NT2/D1 (cell line): ENCODE measurements at regions not wholly inside any gene's neighbourhood (a gene's known extent, or its start where the extent isn't known, plus 50 kb on each side); places are given as distances from the start of the nearest gene placed in this dataset.

ENCODE experiments used
- DNase-seq: peaks from one replicate; pipeline ENCODE4 v3.0.0-alpha.2; 2011; ENCODE audit warnings: low read depth, low spot score
- H3K27me3 ChIP-seq: 2 replicates; pipeline ENCODE4 v1.6.0; 2011; ENCODE audit warnings: mild to moderate bottlenecking; ENCODE audit not compliant: insufficient read length, insufficient read depth
- H3K36me3 ChIP-seq: 2 replicates; pipeline ENCODE4 v1.6.1; 2011; ENCODE audit warnings: mild to moderate bottlenecking, low read length, mixed read lengths; ENCODE audit not compliant: insufficient read depth, insufficient read length
- H3K4me1 ChIP-seq: 2 replicates; pipeline ENCODE4 v1.5.1; 2011; ENCODE audit not compliant: insufficient read depth, insufficient read length
- H3K4me3 ChIP-seq: 2 replicates; pipeline ENCODE4 v1.5.1; 2011; ENCODE audit warnings: low read depth; ENCODE audit not compliant: insufficient read length
- H3K9ac ChIP-seq: 2 replicates; pipeline ENCODE4 v1.6.0; 2011; ENCODE audit warnings: low read depth; ENCODE audit not compliant: insufficient read length
- H3K9me3 ChIP-seq: 2 replicates; pipeline ENCODE4 v1.5.1; 2011; ENCODE audit warnings: mild to moderate bottlenecking, low read length; ENCODE audit not compliant: insufficient read depth
- SUZ12 ChIP-seq: IDR thresholded peaks from 2 replicates; pipeline ENCODE4 v1.6.1; 2011; ENCODE audit not compliant: insufficient read length, insufficient read depth; ENCODE audit errors: extremely low read depth
- YY1 ChIP-seq: IDR thresholded peaks from 2 replicates; pipeline ENCODE4 v1.6.1; 2011; ENCODE audit not compliant: insufficient read length, insufficient read depth
- ZNF274 ChIP-seq: IDR thresholded peaks from 2 replicates; pipeline ENCODE4 v1.6.1; 2011; ENCODE audit warnings: mild to moderate bottlenecking, low read depth, low read length

DNA sequence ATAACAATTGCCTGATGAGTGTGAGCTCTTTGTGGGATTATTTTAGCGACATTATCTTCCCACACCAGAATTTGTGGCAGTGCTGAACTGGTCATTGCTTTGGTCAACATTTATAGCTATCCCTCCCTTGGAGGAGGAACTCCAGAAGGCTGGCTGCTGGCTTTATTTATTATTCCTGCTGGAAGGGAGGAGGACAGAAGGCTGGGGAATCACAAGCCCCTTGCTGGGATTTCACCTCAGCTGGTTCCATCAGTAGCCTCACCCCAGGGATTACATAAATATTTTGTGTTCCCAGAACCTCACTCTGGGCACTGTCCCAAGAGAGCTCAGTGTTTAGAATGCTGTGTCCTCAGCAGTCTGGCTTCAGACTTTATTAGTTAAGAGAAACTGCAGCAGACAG, 102.8 kb upstream of the C1orf21 start:
- Histone ChIP-seq H3K36me3 (no peaks in the 10 kb centered on the region), H3K4me3 (no peak overlapping the region), H3K9me3 (peaks cover 15% of the 10 kb centered on the region; the same call in 1 of the 2 replicates), H3K4me1 (no peaks in the 10 kb centered on the region), H3K27me3 (no peaks in the 10 kb centered on the region), H3K9ac (no peak overlapping the region)
- TF ChIP-seq ZNF274 (no peak), SUZ12 (no peak), YY1 (no peak)
- DNase-seq, result no peak

DNA sequence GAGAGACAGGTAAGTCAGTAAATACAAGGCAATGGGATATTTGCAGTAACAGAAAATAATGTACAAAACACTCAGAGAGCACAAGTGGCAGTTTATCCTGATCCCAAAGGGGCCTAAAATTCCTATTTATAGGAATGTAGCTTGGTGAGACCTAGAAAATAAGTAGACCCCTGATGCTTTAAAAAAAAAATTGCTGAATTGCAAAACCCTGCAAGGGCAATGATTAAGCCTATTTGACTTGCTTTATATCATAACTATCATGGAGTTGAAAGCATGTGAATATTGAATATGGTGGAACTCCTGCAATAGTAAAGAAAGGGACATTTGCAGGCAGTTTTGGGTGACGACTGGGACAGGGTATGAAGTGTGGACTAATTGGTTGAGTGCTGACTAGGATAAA, 101.9 kb upstream of the C1orf21 start:
- no peaks in the 10 kb centered on the region for H3K36me3 ChIP-seq
- no peak for DNase-seq
- no peaks in the 10 kb centered on the region for H3K27me3 ChIP-seq
- H3K9ac ChIP-seq, result no peak overlapping the region
- H3K4me3 ChIP-seq, result no peak overlapping the region
- TF ChIP-seq ZNF274 (no peak), YY1 (no peak), SUZ12 (no peak)
- peaks cover 22% of the 10 kb centered on the region for H3K9me3 ChIP-seq
- H3K4me1 ChIP-seq, result no peaks in the 10 kb centered on the region

DNA sequence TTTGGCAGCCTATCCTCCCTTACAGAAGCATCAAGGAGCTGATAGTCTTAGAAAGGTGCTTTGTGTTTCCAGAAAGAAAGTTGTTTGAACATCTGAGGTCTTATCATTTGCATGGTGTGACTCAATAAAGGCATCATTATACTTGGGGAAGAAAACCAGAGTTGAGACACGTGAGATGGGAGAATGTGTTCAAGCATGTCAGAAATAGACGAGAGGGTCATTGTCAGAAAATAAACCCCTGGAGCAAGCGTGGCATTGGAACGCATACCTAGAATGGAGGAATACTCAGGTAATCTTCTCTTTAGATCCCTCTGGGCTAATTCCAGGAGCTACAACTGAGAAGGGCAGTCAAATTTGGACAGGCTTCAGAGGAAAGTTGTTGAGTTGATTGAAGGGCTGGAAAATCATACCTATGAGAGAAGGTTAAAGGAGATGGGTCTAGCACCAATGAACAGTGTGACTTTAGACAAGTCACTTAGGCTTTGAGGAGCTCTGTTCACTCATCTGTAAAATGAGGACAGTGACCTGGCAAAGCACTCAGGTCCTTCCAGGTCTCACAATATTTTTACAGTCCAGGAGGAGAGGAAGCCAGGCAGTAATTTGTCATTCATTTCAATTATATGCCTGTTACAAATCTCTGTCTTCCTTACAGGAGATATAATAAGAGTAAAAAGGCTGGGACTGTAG, 101.3 kb upstream of the C1orf21 start:
- Histone ChIP-seq H3K4me3 (no peak overlapping the region), H3K36me3 (no peaks in the 10 kb centered on the region), H3K27me3 (no peaks in the 10 kb centered on the region), H3K9ac (no peak overlapping the region), H3K9me3 (peaks cover 29% of the 10 kb centered on the region), H3K4me1 (no peaks in the 10 kb centered on the region)
- no peak for DNase-seq
- TF ChIP-seq ZNF274, result no peak
- TF ChIP-seq SUZ12, result no peak
- no peak for TF ChIP-seq YY1

DNA sequence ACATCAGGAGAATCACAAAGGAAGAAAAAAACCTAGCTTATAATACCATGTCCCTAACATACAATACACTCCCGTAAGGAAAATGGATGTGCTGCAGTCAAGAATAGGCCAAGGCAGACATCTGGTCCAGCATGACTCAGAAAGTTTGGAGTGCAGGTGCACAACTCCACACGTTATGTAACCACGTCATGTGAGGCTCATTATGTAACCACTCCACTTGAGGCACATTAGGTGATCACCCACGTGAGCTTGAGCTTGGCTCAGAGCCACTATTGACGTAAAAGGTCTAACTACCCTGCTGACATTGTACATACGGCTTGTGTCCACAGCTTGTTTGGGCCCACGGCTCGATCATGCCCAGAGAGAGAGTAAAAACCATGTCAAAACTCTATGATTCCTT, 99.8 kb upstream of the C1orf21 start:
- no peak overlapping the region for H3K4me3 ChIP-seq
- no peak for TF ChIP-seq ZNF274
- TF ChIP-seq SUZ12, result no peak
- no peak for TF ChIP-seq YY1
- H3K36me3 ChIP-seq, result no peaks in the 10 kb centered on the region
- H3K9ac ChIP-seq, result no peak overlapping the region
- no peaks in the 10 kb centered on the region for H3K4me1 ChIP-seq
- no peak for DNase-seq
- H3K9me3 ChIP-seq, result peaks cover 41% of the 10 kb centered on the region
- no peaks in the 10 kb centered on the region for H3K27me3 ChIP-seq

DNA sequence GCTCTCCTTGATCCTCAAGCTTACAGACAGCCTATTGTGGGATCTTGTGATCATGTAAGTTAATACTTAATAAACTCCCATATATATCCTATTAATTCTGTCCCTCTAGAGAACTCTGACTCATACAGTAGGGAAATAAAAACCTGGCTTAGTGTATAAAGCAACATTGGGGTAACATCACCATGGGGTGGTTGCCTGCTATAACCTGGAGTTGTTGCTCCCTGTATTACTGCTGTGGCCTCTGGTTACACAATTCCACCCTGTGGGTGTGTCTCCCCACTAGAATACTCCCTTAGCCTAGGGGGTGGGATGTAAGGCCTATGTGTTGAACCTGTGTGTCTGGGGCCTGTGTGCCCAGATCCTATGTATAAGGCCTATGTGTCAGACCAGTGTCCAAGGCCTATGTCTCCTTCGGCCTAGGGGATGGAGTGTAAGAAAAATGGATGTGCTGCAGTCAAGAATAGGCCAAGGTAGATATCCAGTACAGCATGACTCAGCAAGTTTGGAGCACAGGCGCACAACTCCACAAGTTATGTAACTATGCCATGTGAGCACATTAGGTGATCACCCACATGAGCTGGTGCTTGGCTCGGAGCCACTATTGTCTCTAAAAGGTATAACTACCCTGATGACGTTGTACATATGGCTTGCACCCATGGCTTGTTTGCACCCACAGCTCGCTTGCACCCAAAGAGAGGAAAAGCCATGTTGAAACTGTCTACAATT, 96.8 kb upstream of the C1orf21 start:
- no peak for TF ChIP-seq YY1
- TF ChIP-seq SUZ12, result no peak
- no peak for TF ChIP-seq ZNF274
- DNase-seq, result no peak

DNA sequence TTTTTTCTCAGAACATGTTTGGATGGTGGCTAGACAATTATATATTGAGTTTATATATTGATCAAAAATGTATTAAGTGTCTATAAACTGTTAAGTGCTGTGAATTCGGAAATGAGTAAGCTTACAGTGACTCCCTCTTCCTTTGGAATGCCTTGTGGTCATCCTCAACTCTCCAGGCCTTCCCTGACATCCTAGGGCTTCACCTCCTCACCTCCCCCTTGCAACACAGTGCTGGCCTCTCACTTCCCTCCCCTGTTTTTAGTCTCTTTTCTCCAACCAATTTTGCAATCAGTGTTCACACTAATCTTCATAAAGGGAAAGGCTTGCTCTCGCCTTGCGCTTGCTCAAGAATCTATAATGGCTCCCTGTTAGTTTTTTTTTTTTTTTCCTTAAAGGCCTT, 95.1 kb upstream of the C1orf21 start:
- Histone ChIP-seq H3K27me3 (no peaks in the 10 kb centered on the region), H3K4me3 (no peak overlapping the region), H3K4me1 (no peaks in the 10 kb centered on the region), H3K9ac (no peak overlapping the region), H3K36me3 (no peaks in the 10 kb centered on the region), H3K9me3 (peaks cover 36% of the 10 kb centered on the region)
- no peak for DNase-seq
- TF ChIP-seq ZNF274, result no peak
- TF ChIP-seq YY1, result no peak
- no peak for TF ChIP-seq SUZ12

More for the DNA sequence above, 96.8 kb upstream of the C1orf21 start:
- H3K9me3 ChIP-seq, result peaks cover 41% of the 10 kb centered on the region
- no peaks in the 10 kb centered on the region for H3K36me3 ChIP-seq
- no peaks in the 10 kb centered on the region for H3K4me1 ChIP-seq
- H3K27me3 ChIP-seq, result no peaks in the 10 kb centered on the region
- H3K9ac ChIP-seq, result no peak overlapping the region
- no peak overlapping the region for H3K4me3 ChIP-seq

DNA sequence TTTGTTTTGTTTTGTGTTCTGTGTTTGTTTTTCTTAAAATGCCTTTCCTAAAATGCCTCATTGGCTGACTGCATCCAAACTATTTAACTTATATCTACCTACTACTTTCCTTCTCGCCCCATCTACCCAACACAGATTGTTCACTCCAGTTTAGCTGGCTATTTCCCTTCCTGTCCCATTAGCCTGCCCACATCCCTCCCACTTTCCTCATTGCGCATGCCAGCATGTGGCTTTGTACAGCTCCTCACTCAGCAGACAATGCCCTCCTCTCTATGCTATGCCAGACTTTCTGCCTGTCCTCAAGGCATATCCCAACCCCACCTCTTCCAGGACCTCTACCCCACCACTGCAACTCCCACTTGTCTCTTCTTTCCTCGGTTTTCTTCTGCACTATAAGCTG, 94.7 kb upstream of the C1orf21 start:
- no peak for TF ChIP-seq SUZ12
- no peak for TF ChIP-seq YY1
- TF ChIP-seq ZNF274, result no peak
- Histone ChIP-seq H3K9ac (no peak overlapping the region), H3K27me3 (no peaks in the 10 kb centered on the region), H3K9me3 (peaks cover 32% of the 10 kb centered on the region), H3K36me3 (no peaks in the 10 kb centered on the region), H3K4me1 (no peaks in the 10 kb centered on the region), H3K4me3 (no peak overlapping the region)
- DNase-seq, result no peak
